ENCODE measurements at regions not wholly inside any gene's neighbourhood (a gene's known extent, or its start where the extent isn't known, plus 50 kb on each side); places are given as distances from the start of the nearest gene placed in this dataset.

- DNase-seq (ENCODE audit: low spot score) = no peak
- no peak overlapping the region for H3K27ac ChIP-seq
- 77% methylated on average over 16 of the region's 18 CpGs for WGBS
- TF ChIP-seq POLR2A (IDR thresholded peaks at IDR 0.05) = no peak
- no peak for TF ChIP-seq CTCF (IDR thresholded peaks at IDR 0.05)
- TF ChIP-seq POLR2AphosphoS5 (IDR thresholded peaks at IDR 0.05) = no peak
- H3K27me3 ChIP-seq (replicated peaks; ENCODE audit: insufficient read depth) = no peaks in the 10 kb centered on the region
- H3K4me3 ChIP-seq = no peak overlapping the region
- no peaks in the 10 kb centered on the region for H3K4me1 ChIP-seq (replicated peaks)
- no peaks in the 10 kb centered on the region for H3K36me3 ChIP-seq
- no peaks in the 10 kb centered on the region for H3K9me3 ChIP-seq
- intact Hi-C loops (cut with DNase I) = no loop called here
These were observed 75.5 kb upstream of the SLCO4A1 start for GRCh38 chr20:62566771-62567170.

GRCh38 chr20:62567246-62568044, 74.9 kb upstream of the SLCO4A1 start:
- Histone ChIP-seq H3K27me3 (replicated peaks; ENCODE audit: insufficient read depth) (no peaks in the 10 kb centered on the region), H3K36me3 (no peaks in the 10 kb centered on the region), H3K4me1 (replicated peaks) (no peaks in the 10 kb centered on the region), H3K4me3 (no peak overlapping the region), H3K27ac (no peak overlapping the region), H3K9me3 (no peaks in the 10 kb centered on the region)
- TF ChIP-seq POLR2A (IDR thresholded peaks at IDR 0.05) (no peak), POLR2AphosphoS5 (IDR thresholded peaks at IDR 0.05) (no peak), CTCF (IDR thresholded peaks at IDR 0.05) (no peak)
- 71% methylated on average over 23 of the region's 25 CpGs for WGBS
- intact Hi-C loops (cut with DNase I) = no loop called here
- no peak for DNase-seq (ENCODE audit: low spot score)

- Histone ChIP-seq H3K4me1 (replicated peaks) (no peaks in the 10 kb centered on the region), H3K36me3 (no peaks in the 10 kb centered on the region), H3K4me3 (no peak overlapping the region), H3K27ac (no peak overlapping the region), H3K27me3 (replicated peaks; ENCODE audit: insufficient read depth) (no peaks in the 10 kb centered on the region), H3K9me3 (no peaks in the 10 kb centered on the region)
- no peak for TF ChIP-seq POLR2A (IDR thresholded peaks at IDR 0.05)
- no peak for TF ChIP-seq CTCF (IDR thresholded peaks at IDR 0.05)
- no peak for TF ChIP-seq POLR2AphosphoS5 (IDR thresholded peaks at IDR 0.05)
- DNase-seq (ENCODE audit: low spot score) = no peak
- WGBS = 63% methylated on average over 4 of the region's 8 CpGs
- intact Hi-C loops (cut with DNase I) = no loop called here
These were observed 74.3 kb upstream of the SLCO4A1 start for GRCh38 chr20:62568045-62568389.

GRCh38 chr20:62569615-62570014, 72.7 kb upstream of the SLCO4A1 start:
- Histone ChIP-seq H3K36me3 (no peaks in the 10 kb centered on the region), H3K4me3 (no peak overlapping the region), H3K9me3 (no peaks in the 10 kb centered on the region), H3K27ac (no peak overlapping the region), H3K27me3 (replicated peaks; ENCODE audit: insufficient read depth) (peaks cover 1% of the 10 kb centered on the region), H3K4me1 (replicated peaks) (no peaks in the 10 kb centered on the region)
- intact Hi-C loops (cut with DNase I) = no loop called here
- TF ChIP-seq CTCF (IDR thresholded peaks at IDR 0.05) = no peak
- no peak for TF ChIP-seq POLR2A (IDR thresholded peaks at IDR 0.05)
- no peak for TF ChIP-seq POLR2AphosphoS5 (IDR thresholded peaks at IDR 0.05)
- WGBS = 74% methylated on average over 19 of the region's 19 CpGs
- no peak for DNase-seq (ENCODE audit: low spot score)

- H3K4me3 ChIP-seq = no peak overlapping the region
- no peaks in the 10 kb centered on the region for H3K36me3 ChIP-seq
- no peak for DNase-seq (ENCODE audit: low spot score)
- H3K27me3 ChIP-seq (replicated peaks; ENCODE audit: insufficient read depth) = peaks cover 3% of the 10 kb centered on the region
- intact Hi-C loops (cut with DNase I) = no loop called here
- no peaks in the 10 kb centered on the region for H3K4me1 ChIP-seq (replicated peaks)
- 48% methylated on average over 5 of the region's 5 CpGs for WGBS
- H3K9me3 ChIP-seq = no peaks in the 10 kb centered on the region
- H3K27ac ChIP-seq = no peak overlapping the region
- no peak for TF ChIP-seq POLR2AphosphoS5 (IDR thresholded peaks at IDR 0.05)
- TF ChIP-seq CTCF (IDR thresholded peaks at IDR 0.05) = no peak
- TF ChIP-seq POLR2A (IDR thresholded peaks at IDR 0.05) = no peak
These were observed 71.9 kb upstream of the SLCO4A1 start for GRCh38 chr20:62570403-62570802.

All from prostate gland (tissue), 2 donors.